Prostate gland (tissue), 2 donors: ENCODE measurements at regions not wholly inside any gene's neighbourhood (a gene's known extent, or its start where the extent isn't known, plus 50 kb on each side); places are given as distances from the start of the nearest gene placed in this dataset.

Experiments used
- DNase-seq: peaks from one replicate; pipeline ENCODE4 v3.0.0-alpha.2; 2019; ENCODE audit warnings: low spot score
- H3K27ac ChIP-seq, 2 donors: fragments of 200-600 bp; sonication (generic); 2 replicates each; pipeline ENCODE4 v1.5.1; 2017 to 2019
- H3K27me3 ChIP-seq: fragments of 200-600 bp; sonication (generic); replicated peaks from 2 replicates; pipeline ENCODE4 v1.5.1; 2019; ENCODE audit not compliant: insufficient read depth
- H3K36me3 ChIP-seq, 2 donors: fragments of 200-600 bp; sonication (generic); 1 replicate in 1 of 2; 2 replicates in 1 of 2; pipeline versions ENCODE4 v1.5.1 to v1.8.1; 2017 to 2019
- H3K4me1 ChIP-seq: fragments of 200-600 bp; sonication (generic); replicated peaks from 2 replicates; pipeline ENCODE4 v1.5.1; 2019
- H3K4me3 ChIP-seq, 2 donors: fragments of 200-600 bp; sonication (generic); 2 replicates each; pipeline ENCODE4 v1.5.1; 2017 to 2019
- H3K9me3 ChIP-seq: fragments of 200-600 bp; sonication (generic); 2 replicates; pipeline ENCODE4 v1.5.1; 2017
- POLR2A ChIP-seq: fragments of 450-650 bp; IDR thresholded peaks from one replicate; pipeline ENCODE4 v1.6.1; 2016; ENCODE audit warnings: antibody characterized with exemption, mild to moderate bottlenecking
- POLR2AphosphoS5 ChIP-seq: sonication (generic); formaldehyde crosslinking; IDR thresholded peaks from one replicate; pipeline ENCODE4 v1.6.1; 2017; ENCODE audit warnings: antibody characterized with exemption
- WGBS: methylation state at CpG from one replicate; pipeline ENCODE4 v1.1.5; 2018; 5-methylcytosine and 5-hydroxymethylcytosine counted together
- intact Hi-C: fragments of 100-400 bp; cut with DNase I; formaldehyde crosslinking; loops from one replicate; pipeline ENCODE4 v1.14.2; 2022
- TF ChIP-seq, protein P1 (sequence below), 4 experiments: fragments of 200-600 bp in 2 of 4; fragments of 450-650 bp in 2 of 4; sonication (generic) in 2 of 4; IDR thresholded peaks; 1 replicate in 3 of 4; 2 replicates in 1 of 4; pipeline ENCODE4 v1.5.1; 2016 to 2019; ENCODE audit warnings: antibody characterized with exemption in 4 of 4, mild to moderate bottlenecking in 2 of 4, moderate library complexity in 2 of 4

DNA sequence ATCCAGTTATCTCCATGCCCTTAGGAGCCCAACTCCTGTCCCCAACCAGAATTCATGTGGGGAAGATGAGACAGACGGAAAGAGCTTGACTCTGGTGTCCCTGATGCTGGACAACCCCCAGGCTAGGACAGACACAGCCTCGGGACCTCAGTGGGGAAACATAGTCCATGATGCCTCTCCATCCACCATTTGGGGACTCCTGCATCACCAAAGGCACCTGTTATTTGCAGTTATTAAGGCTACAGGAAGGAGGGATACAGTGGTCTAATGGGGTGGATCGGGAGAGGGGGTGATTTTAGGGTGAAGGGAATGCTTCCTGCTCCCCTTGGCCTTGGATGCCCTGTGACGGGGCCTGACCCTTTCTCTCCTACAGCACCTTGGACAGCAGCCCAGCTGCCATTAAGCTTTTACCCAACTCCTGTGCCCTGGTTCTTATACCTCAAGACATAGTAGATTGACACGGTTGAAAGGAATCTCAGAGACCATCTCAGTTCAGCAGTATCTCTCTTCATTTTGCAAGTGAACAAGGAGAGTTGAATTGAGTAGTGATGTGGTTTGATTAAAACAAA lies 111.6 kb downstream of the MATN1 start:
- H3K4me3 ChIP-seq: no peak overlapping the region
- WGBS: 67% methylated on average over 5 of the region's 5 CpGs
- no peaks in the 10 kb centered on the region for H3K36me3 ChIP-seq
- H3K27ac ChIP-seq: no peak overlapping the region
- no peaks in the 10 kb centered on the region for H3K27me3 ChIP-seq
- no peaks in the 10 kb centered on the region for H3K4me1 ChIP-seq
- TF ChIP-seq POLR2A (no peak), POLR2AphosphoS5 (no peak)
- TF ChIP-seq, protein P1, sequence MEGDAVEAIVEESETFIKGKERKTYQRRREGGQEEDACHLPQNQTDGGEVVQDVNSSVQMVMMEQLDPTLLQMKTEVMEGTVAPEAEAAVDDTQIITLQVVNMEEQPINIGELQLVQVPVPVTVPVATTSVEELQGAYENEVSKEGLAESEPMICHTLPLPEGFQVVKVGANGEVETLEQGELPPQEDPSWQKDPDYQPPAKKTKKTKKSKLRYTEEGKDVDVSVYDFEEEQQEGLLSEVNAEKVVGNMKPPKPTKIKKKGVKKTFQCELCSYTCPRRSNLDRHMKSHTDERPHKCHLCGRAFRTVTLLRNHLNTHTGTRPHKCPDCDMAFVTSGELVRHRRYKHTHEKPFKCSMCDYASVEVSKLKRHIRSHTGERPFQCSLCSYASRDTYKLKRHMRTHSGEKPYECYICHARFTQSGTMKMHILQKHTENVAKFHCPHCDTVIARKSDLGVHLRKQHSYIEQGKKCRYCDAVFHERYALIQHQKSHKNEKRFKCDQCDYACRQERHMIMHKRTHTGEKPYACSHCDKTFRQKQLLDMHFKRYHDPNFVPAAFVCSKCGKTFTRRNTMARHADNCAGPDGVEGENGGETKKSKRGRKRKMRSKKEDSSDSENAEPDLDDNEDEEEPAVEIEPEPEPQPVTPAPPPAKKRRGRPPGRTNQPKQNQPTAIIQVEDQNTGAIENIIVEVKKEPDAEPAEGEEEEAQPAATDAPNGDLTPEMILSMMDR (IDR thresholded peaks at IDR 0.05): no peak
- no peak for DNase-seq
- intact Hi-C loops: no loop called here
- no peaks in the 10 kb centered on the region for H3K9me3 ChIP-seq

DNA sequence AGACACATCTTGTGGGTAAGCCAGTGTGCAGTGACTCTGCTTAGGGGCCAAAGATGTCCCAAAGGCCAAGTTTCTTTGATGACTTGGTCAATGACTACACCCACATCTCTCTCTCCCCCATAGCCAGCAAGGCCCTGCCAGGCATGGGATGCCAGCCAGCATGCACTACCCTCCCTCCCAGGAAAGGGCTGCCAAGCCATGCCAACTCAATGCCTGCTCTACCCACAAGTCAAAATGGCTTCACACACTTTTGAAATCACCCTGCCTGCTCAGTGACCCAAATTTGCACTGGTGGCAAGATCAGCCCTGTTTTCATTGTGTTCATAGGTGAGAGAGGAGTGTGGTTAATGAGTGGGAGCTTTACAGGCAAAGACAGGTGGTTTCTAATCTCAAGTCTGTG lies 112.5 kb downstream of the MATN1 start:
- Histone ChIP-seq H3K27me3 (no peaks in the 10 kb centered on the region), H3K36me3 (no peaks in the 10 kb centered on the region), H3K27ac (no peak overlapping the region), H3K4me3 (no peak overlapping the region), H3K9me3 (no peaks in the 10 kb centered on the region), H3K4me1 (no peaks in the 10 kb centered on the region)
- DNase-seq: no peak
- intact Hi-C loops: no loop called here
- no peak for TF ChIP-seq POLR2AphosphoS5
- TF ChIP-seq, protein P1 (IDR thresholded peaks at IDR 0.05): no peak
- TF ChIP-seq POLR2A: no peak

DNA sequence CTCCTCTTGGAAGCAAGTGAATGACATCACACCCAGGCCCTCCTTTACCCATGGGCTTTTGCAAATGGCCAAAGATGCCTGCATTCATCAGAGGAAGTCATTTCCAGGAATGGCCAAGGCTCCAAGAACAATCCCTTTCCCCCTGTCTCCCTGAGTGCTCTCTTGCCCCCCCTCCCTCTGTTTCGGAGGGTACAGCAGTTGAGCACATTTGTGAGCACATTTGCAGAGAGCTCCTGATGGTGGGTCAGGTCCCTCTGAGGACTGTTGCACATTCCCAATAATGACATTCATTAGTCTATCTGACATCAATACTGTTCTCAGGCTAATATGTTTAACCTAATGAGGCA lies 113.4 kb downstream of the MATN1 start:
- Histone ChIP-seq H3K27me3 (no peaks in the 10 kb centered on the region), H3K4me3 (no peak overlapping the region), H3K4me1 (no peaks in the 10 kb centered on the region), H3K9me3 (no peaks in the 10 kb centered on the region), H3K27ac (no peak overlapping the region), H3K36me3 (no peaks in the 10 kb centered on the region)
- intact Hi-C loops: no loop called here
- WGBS: 71% methylated on average over 1 of the region's 1 CpG
- TF ChIP-seq, protein P1 (IDR thresholded peaks at IDR 0.05): no peak
- TF ChIP-seq POLR2AphosphoS5 (no peak), POLR2A (no peak)
- DNase-seq: no peak

DNA sequence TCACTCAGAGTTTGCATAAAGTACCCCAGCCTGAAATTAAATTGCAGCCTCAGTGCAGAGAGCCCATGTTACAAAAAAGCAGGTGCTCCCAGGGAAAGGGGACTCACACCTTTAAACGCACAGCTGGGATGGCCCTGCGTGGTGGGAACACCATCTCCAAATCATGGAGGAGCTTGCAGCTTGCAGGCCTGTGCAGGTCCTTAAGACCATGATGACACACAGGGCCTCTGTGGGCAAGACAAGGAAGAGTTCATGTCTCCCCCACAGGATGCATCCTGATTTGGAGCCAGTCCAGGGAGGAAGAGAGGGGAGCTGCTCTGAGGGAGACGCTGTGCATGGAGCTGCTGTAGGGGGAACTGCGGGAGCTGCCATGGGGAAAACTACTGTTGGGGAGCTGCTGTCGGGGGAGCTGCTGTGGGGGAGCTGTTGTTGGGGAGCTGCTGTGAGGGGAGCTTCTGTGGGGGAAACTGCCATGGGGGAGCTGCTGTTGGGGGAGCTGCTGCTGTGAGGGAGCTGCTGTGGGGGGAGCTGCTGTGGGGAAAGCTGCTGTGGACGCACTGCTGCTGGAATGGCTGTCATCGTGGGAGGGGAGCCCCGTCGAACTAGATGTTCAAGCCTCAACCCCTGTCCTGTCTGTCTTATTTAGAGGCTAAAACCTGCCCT lies 113.9 kb downstream of the MATN1 start:
- H3K27me3 ChIP-seq: no peaks in the 10 kb centered on the region
- TF ChIP-seq POLR2AphosphoS5 (no peak), POLR2A (no peak)
- TF ChIP-seq, protein P1 (IDR thresholded peaks at IDR 0.05): no peak
- H3K36me3 ChIP-seq: no peaks in the 10 kb centered on the region
- intact Hi-C loops: no loop called here
- H3K4me3 ChIP-seq: no peak overlapping the region
- DNase-seq: no peak
- WGBS: 71% methylated on average over 9 of the region's 9 CpGs
- no peaks in the 10 kb centered on the region for H3K4me1 ChIP-seq
- no peaks in the 10 kb centered on the region for H3K9me3 ChIP-seq
- H3K27ac ChIP-seq: no peak overlapping the region

DNA sequence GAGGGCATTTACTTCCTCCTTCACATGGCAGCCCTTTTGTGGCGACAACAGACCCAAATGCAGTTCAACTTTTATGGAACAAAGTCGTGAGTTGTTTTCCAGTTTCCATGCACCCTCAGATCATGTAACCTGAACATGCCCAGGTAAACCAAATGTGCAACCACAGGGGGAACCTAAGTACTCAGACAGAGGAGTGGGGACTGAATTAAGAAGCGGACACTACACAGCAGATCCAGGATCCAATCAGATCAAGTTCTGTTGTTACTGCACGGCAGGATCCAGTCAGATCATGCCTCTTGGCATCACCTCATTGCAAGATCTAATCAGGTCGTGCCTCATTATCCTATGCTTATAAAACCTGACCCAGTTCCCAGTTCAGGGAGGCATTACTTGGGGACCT lies 115.7 kb downstream of the MATN1 start:
- no peak overlapping the region for H3K4me3 ChIP-seq
- intact Hi-C loops: no loop called here
- 53% methylated on average over 5 of the region's 5 CpGs for WGBS
- H3K9me3 ChIP-seq: no peaks in the 10 kb centered on the region
- H3K27me3 ChIP-seq: no peaks in the 10 kb centered on the region
- DNase-seq: no peak
- no peak overlapping the region for H3K27ac ChIP-seq
- TF ChIP-seq POLR2A: no peak
- TF ChIP-seq, protein P1 (IDR thresholded peaks at IDR 0.05): no peak
- no peak for TF ChIP-seq POLR2AphosphoS5
- H3K4me1 ChIP-seq: no peaks in the 10 kb centered on the region
- no peaks in the 10 kb centered on the region for H3K36me3 ChIP-seq
